HG03439 (cell line): ENCODE measurements at regions not wholly inside any gene's neighbourhood (a gene's known extent, or its start where the extent isn't known, plus 50 kb on each side); places are given as distances from the start of the nearest gene placed in this dataset.

ENCODE experiments used
- ATAC-seq: cut with Tn5 transposase; IDR thresholded peaks from one replicate; pipeline ENCODE4 v1.9.1; 2021; ENCODE audit warnings: mild to moderate bottlenecking, moderate library complexity; ENCODE audit not compliant: unreplicated experiment

GRCh38 chr6:113425977-113426660 lies 431.0 kb upstream of the MARCKS start:
- ATAC-seq: no peak

DNA sequence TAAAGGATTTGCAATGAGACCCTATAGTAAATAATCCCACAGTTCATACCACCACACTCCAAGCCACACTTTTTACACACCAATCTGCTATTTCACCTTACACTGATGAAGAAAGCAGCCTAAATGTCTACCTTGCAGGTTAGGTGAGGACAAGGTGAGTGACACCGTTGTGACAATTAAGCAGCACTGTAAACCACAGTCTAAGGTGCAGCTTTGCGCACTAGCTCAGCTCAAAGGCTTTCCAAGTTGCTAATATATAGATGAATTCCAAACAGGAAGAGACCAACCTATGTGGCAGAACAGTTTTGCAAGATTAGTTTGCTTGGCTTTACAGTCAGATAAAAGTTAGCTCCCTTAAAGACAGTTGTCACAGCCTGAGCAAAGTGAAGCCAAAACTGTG lies 429.5 kb upstream of the MARCKS start:
- no peak for ATAC-seq

GRCh38 chr6:113428702-113429101 lies 428.4 kb upstream of the MARCKS start:
- ATAC-seq: no peak

DNA sequence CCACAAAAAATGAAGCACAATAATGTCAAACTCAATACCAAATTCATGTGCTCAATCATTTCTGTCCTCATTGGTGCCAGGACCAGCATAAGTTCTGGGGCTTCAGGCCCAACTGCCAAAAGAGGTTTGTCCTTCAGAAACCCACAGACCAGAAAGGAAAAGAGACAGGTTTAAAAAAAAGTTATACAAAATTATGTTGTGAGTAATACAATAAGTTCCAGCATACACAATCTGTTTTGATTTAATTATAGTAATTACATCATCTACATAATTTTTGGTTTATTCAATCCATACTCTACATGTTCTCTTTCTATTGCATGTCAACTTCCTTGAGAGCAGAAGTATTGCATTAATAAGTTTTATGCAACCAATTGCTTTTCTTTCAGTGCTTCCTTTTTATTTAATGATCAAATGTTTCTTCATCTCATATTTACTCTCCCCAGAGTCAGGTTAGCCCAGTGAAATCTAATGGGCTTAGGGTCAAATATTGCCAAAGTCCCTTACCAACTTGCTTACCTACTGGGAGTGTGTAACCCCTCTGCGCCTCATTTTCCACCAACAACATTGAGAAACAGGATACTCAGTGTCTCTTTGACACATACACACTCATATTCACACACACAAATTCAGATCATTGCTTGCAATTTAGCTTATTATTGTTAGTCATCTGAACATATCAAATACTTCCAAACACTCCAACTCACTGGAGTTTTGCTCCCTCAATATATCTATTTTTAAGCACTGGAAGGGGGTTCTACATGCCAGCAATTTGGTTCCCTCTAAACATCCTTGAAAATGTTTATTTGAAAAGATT lies 424.4 kb upstream of the MARCKS start:
- ATAC-seq: no peak

DNA sequence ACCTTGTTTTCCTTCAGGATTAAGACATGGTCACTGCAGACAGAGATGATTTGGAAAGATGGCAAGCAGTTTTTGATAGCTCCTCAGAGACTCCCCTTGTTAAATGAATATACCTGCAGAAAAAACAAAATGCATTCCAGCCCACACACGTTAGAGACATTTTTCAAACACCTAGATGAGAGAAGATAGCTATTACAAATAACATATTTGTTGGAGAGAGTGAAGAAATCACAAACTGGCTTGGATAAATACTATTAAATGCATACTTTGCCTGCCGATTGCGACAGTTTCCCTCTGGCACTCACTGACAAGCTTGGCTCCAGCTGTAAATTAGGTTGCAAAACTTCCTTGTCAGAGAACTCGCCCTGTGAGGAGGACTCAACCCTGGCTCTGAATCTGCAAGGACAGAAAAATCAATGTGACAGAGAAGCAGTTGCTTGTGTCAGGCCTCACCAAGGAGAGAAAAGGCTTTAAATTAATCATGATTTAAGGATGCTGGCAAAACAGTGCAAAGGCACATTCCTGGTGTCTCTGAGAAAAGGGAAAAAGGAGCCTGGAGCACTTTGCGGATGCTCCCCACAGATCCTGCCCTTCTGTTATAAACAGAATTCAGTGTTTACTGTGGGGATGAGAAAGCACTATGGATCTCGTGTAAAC lies 423.7 kb upstream of the MARCKS start:
- no peak for ATAC-seq

DNA sequence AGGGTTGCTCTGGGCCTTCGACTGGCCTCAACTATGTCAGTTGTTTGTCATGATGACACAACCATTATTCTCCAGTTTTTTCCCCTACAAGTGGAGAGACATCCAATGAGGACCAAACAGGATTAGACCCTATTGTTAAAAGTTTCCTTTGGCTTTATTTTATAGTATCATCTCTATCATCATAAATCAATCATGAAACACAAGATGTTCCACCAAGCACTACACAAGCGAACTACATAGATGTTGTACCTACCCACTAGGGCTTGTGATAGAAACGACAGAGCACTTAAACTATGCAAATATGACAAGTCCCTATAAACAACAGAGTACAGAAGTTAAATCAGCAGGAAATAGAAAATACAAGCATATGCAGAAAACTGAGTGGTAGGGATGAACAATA lies 422.5 kb upstream of the MARCKS start:
- ATAC-seq: no peak

DNA sequence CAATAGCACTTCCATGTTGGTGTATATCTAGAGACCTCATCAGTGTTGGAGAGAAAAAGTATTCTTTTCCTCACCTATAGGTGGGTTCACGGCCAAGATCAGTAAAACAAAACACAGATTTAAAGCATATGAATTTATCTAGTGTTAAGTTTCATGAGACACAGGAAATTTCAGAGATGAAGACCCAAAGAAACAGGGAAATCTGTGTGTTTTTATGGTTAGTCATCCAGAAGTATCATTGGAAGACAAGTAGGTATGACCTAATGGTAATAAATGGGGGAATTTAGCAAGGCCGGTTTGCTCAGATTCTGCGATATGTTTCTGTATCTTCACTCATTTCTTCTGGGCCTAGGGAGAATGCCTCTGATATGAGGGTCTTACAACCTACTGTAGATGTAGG lies 419.6 kb upstream of the MARCKS start:
- no peak for ATAC-seq

- no peak for ATAC-seq
These were observed 417.3 kb upstream of the MARCKS start for GRCh38 chr6:113439866-113440265.

DNA sequence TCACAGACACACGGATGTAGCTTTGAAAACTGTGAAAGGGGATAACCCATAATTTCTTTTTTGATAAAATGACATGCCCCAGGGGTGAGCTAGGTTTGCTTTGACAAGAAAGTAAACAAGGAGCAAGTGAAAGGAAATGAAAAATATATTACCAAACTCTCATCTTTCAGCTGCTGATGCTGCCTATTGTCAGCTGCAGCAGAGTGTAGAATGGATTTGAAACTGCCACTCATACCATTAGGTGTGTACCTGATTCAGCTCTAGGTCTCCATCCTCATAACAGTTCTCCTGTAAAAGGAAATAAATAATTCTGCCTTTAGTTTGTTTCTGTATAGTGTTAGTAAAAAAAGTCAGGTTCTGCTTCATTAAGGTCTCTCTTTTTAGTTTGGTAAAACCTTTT lies 415.1 kb upstream of the MARCKS start:
- no peak for ATAC-seq

- ATAC-seq: no peak
These were observed 411.9 kb upstream of the MARCKS start for GRCh38 chr6:113445201-113445600.

- ATAC-seq: no peak
These were observed 409.9 kb upstream of the MARCKS start for GRCh38 chr6:113447088-113447831.

- no peak for ATAC-seq
These were observed 408.1 kb upstream of the MARCKS start for GRCh38 chr6:113449051-113449450.

DNA sequence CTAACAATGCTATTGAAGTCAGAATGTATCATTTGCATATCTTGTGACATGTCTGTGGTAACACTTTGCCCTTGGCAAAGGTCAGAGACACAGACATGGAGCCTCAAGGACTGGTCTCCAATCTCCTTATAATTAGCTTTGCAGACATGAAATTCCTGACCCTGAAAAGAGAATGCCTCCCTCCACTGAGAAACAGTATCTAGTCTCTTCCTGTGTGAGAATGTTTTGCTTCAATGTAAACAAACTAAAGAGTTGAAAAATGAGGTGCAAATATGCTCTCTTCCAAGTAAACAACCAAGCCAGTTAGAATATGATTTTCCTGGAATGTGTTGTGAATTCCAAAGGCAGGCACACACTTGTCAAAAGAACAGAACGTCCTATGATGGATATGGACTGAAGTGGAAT lies 407.1 kb upstream of the MARCKS start:
- no peak for ATAC-seq

GRCh38 chr6:113451049-113451448 lies 406.1 kb upstream of the MARCKS start:
- no peak for ATAC-seq

- ATAC-seq: no peak
These were observed 399.9 kb upstream of the MARCKS start for GRCh38 chr6:113457198-113457597.

DNA sequence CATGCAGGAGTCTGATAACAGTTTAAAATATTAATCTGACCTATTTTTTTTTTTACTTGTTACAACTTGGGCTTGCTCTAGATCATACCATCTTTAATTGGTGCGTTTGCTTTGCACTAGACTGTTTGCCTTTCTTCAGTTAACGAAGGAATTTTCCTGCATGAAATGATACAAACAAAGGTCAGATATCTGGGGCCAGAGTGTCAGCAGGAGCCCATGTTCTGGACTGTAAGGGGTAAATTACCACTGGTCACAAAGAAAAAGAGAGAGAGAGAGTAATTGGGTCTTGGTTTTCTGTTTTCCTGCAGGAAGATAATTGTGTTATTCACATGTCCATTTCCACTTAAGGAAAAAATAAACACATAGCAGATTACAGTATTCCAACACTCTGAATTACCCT lies 399.4 kb upstream of the MARCKS start:
- no peak for ATAC-seq

GRCh38 chr6:113458368-113459010 lies 398.7 kb upstream of the MARCKS start:
- no peak for ATAC-seq

DNA sequence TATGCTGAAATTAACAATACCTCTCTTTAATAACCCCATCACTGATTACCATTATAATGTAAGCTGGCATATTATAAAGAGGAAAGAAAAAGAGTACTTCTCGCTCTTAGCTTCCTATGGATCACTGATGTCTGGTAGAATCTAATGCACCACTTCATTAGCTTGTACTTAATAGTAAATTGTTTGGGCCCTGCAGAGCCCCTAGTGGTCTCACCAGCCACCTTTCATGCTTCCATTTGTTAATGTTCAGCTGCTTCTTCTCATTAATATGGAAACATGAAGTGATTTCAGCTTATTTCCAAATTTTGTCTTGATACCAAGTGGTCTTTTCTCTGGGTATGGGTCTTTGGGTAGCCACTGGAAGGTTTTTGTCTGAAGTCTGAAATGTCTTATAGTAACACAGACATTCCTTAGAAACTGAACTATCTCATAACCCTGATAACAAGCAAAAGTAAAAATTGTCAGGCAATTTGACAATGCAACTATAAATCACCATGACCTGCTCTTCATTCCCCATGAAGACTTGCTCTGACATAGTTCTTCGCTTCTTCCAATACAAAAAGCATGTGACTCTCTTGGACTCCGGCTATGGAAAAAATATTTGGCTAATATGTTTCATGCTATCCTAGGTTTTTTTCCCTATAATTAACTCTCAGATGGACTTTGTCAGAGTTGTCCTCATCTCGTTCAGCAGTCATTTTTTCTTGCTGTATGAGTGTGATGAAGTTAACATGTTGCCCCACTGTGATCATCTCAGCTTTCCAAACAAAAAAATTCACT lies 395.8 kb upstream of the MARCKS start:
- no peak for ATAC-seq

DNA sequence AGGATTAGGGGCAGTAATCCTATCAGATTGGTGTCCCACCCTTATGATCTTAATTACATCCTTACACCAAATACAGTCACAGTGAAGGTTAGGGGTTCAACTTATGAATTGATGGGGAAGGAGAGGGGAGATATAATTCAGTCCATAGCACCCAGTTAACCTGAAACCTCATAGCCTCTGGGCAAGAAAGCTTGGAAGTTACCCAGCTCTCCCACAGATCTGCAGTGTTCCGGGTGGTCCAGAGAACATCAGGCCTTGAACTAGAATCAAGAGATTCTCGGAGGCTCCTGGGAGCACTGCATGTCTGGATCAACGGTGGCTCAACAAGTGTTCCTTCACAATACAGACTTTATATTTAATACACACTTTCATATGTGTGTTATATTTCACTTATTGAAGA lies 392.6 kb upstream of the MARCKS start:
- ATAC-seq: no peak

- no peak for ATAC-seq
These were observed 392.2 kb upstream of the MARCKS start for GRCh38 chr6:113464960-113465359.
